ENCODE measurements at regions not wholly inside any gene's neighbourhood (a gene's known extent, or its start where the extent isn't known, plus 50 kb on each side); places are given as distances from the start of the nearest gene placed in this dataset.

- peaks cover 0 to 21% of the 10 kb centered on the region in 2 donors for H3K27me3 ChIP-seq
- H3K4me3 ChIP-seq: no peak overlapping the region
- peaks cover 0 to 5% (median 0%) of the 10 kb centered on the region in 3 donors for H3K9me3 ChIP-seq
- TF ChIP-seq CTCF (IDR thresholded peaks at IDR 0.05): no peak
- intact Hi-C loops (cut with DNase I; ENCODE audit: low total_unique reads): no loop called here
- no peak overlapping the region for H3K27ac ChIP-seq
- H3K36me3 ChIP-seq: no peaks in the 10 kb centered on the region
- H3K4me1 ChIP-seq: no peaks in the 10 kb centered on the region
- no peak for DNase-seq
These were observed 81.7 kb upstream of the CPLX2 start for GRCh38 chr5:175789670-175790069.

GRCh38 chr5:175790796-175791195, 80.6 kb upstream of the CPLX2 start:
- Histone ChIP-seq H3K27me3 (peaks cover 0 to 22% of the 10 kb centered on the region in 2 donors), H3K4me3 (no peak overlapping the region), H3K4me1 (no peaks in the 10 kb centered on the region), H3K36me3 (no peaks in the 10 kb centered on the region), H3K27ac (no peak overlapping the region), H3K9me3 (peaks cover 0 to 5% (median 0%) of the 10 kb centered on the region in 3 donors)
- no peak for DNase-seq
- intact Hi-C loops (cut with DNase I; ENCODE audit: low total_unique reads): no loop called here
- TF ChIP-seq CTCF (IDR thresholded peaks at IDR 0.05): no peak

- Histone ChIP-seq H3K36me3 (no peaks in the 10 kb centered on the region), H3K4me1 (peaks cover 0 to 17% (median 11%) of the 10 kb centered on the region in 4 donors), H3K27ac (no peak overlapping the region), H3K4me3 (no peak overlapping the region), H3K9me3 (peaks cover 0 to 5% (median 0%) of the 10 kb centered on the region in 3 donors), H3K27me3 (peaks cover 0 to 13% of the 10 kb centered on the region in 2 donors)
- intact Hi-C loops (cut with DNase I; ENCODE audit: low total_unique reads): no loop called here
- no peak for DNase-seq
- TF ChIP-seq CTCF (IDR thresholded peaks at IDR 0.05): no peak
These were observed 75.4 kb upstream of the CPLX2 start for GRCh38 chr5:175795959-175796358.

GRCh38 chr5:175796536-175797499, 74.6 kb upstream of the CPLX2 start:
- no peak for TF ChIP-seq CTCF (IDR thresholded peaks at IDR 0.05)
- peak overlapping the region in 1 of 2 donors; percentile 1 for H3K4me3 ChIP-seq

GRCh38 chr5:175797521-175798038, 73.8 kb upstream of the CPLX2 start:
- no peak for TF ChIP-seq CTCF (IDR thresholded peaks at IDR 0.05)
- H3K4me3 ChIP-seq: peak overlapping the region in 1 of 2 donors; percentile 1
- no peak overlapping the region for H3K27ac ChIP-seq
- H3K36me3 ChIP-seq: no peaks in the 10 kb centered on the region
- H3K27me3 ChIP-seq: peaks cover 0 to 18% of the 10 kb centered on the region in 2 donors
- intact Hi-C loops (cut with DNase I; ENCODE audit: low total_unique reads): no loop called here
- no peak for DNase-seq
- peaks cover 0 to 17% (median 11%) of the 10 kb centered on the region in 4 donors for H3K4me1 ChIP-seq
- no peaks in the 10 kb centered on the region for H3K9me3 ChIP-seq

More at GRCh38 chr5:175796536-175797499, 74.6 kb upstream of the CPLX2 start:
- Histone ChIP-seq H3K4me1 (peaks cover 0 to 17% (median 11%) of the 10 kb centered on the region in 4 donors), H3K27me3 (peaks cover 0 to 13% of the 10 kb centered on the region in 2 donors), H3K27ac (no peak overlapping the region), H3K36me3 (no peaks in the 10 kb centered on the region), H3K9me3 (peaks cover 0 to 4% (median 0%) of the 10 kb centered on the region in 3 donors)
- DNase-seq: peak; percentile 38 to 78
- intact Hi-C loops (cut with DNase I; ENCODE audit: low total_unique reads): no loop called here
